CD14-positive monocyte (primary cell): ENCODE measurements at regions not wholly inside any gene's neighbourhood (a gene's known extent, or its start where the extent isn't known, plus 50 kb on each side); places are given as distances from the start of the nearest gene placed in this dataset.

Source experiments
- DNase-seq, 3 donors: peaks; one replicate each; pipeline ENCODE4 v3.0.0-alpha.2; 2011 to 2022
- H2AFZ ChIP-seq: 2 replicates; pipeline ENCODE4 v1.6.0; 2012; ENCODE audit warnings: mild to moderate bottlenecking, low read depth, low read length, inconsistent platforms; ENCODE audit not compliant: insufficient read depth, poor library complexity, severe bottlenecking
- H3K27ac ChIP-seq, 2 donors: 1 replicate in 1 of 2; 2 replicates in 1 of 2; pipeline ENCODE4 v1.5.1; 2012 to 2013; ENCODE audit warnings: low read length in 2 of 2, control low read depth in 1 of 2, inconsistent platforms in 1 of 2, low read depth in 1 of 2, mild to moderate bottlenecking in 1 of 2
- H3K27me3 ChIP-seq, 2 donors: one replicate each; pipeline versions ENCODE4 v1.6.0 to v1.6.1; 2011 to 2013; ENCODE audit warnings: low read length in 2 of 2; ENCODE audit not compliant: control insufficient read depth in 2 of 2, insufficient read depth in 2 of 2
- H3K36me3 ChIP-seq, 2 donors: replicated peaks in 1 of 2; 1 replicate in 1 of 2; 2 replicates in 1 of 2; pipeline versions ENCODE4 v1.5.1 to v1.6.1; 2012 to 2013; ENCODE audit warnings: low read length in 2 of 2, control low read depth in 1 of 2, inconsistent platforms in 1 of 2, mild to moderate bottlenecking in 1 of 2; ENCODE audit not compliant: insufficient read depth in 2 of 2, control insufficient read depth in 1 of 2
- H3K4me1 ChIP-seq, 2 donors: 1 replicate in 1 of 2; 2 replicates in 1 of 2; pipeline versions ENCODE4 v1.5.1 to v1.6.1; 2012 to 2013; ENCODE audit warnings: low read length in 2 of 2, control low read depth in 1 of 2, inconsistent platforms in 1 of 2, mild to moderate bottlenecking in 1 of 2, moderate library complexity in 1 of 2; ENCODE audit not compliant: insufficient read depth in 2 of 2, control insufficient read depth in 1 of 2
- H3K4me2 ChIP-seq: replicated peaks from 2 replicates; pipeline ENCODE3; 2012; ENCODE audit warnings: low read length, moderate library complexity, mild to moderate bottlenecking; ENCODE audit not compliant: poor library complexity, severe bottlenecking; ENCODE audit errors: extremely low read depth
- H3K4me3 ChIP-seq, 3 experiments: fragments of 200-600 bp in 1 of 3; sonication (generic) in 1 of 3; replicated peaks in 1 of 3; 1 replicate in 2 of 3; 2 replicates in 1 of 3; pipeline ENCODE4 v1.5.1; 2011 to 2013; ENCODE audit warnings: low read length in 3 of 3, mild to moderate bottlenecking in 3 of 3, control low read depth in 2 of 3, low read depth in 2 of 3, inconsistent platforms in 1 of 3, moderate library complexity in 1 of 3
- H3K79me2 ChIP-seq: 2 replicates; pipeline ENCODE4 v1.6.0; 2012; ENCODE audit warnings: mild to moderate bottlenecking, control low read depth, inconsistent platforms, low read length, moderate library complexity; ENCODE audit not compliant: insufficient read depth
- H3K9ac ChIP-seq: 2 replicates; pipeline ENCODE4 v1.6.0; 2017; ENCODE audit warnings: low read length, mild to moderate bottlenecking; ENCODE audit not compliant: insufficient read depth, poor library complexity, severe bottlenecking
- H3K9me3 ChIP-seq, 2 donors: replicated peaks in 1 of 2; 1 replicate in 1 of 2; 2 replicates in 1 of 2; pipeline versions ENCODE4 v1.5.1 to v1.6.1; 2012 to 2013; ENCODE audit warnings: low read length in 2 of 2, control low read depth in 1 of 2; ENCODE audit not compliant: control insufficient read depth in 1 of 2, insufficient read depth in 1 of 2
- H4K20me1 ChIP-seq: 2 replicates; pipeline ENCODE4 v1.6.0; 2012; ENCODE audit warnings: mild to moderate bottlenecking, low read length, control low read depth, moderate library complexity; ENCODE audit not compliant: insufficient read depth
- H3K27ac Mint-ChIP-seq, 7 donors: one replicate each; pipeline ENCODE4 v1.8.0; 2020; ENCODE audit warnings: mild to moderate bottlenecking in 7 of 7, mixed read lengths in 7 of 7, moderate library complexity in 6 of 7, inconsistent platforms in 2 of 7
- H3K27me3 Mint-ChIP-seq, 3 donors: one replicate each; pipeline ENCODE4 v1.8.0; 2021 to 2022; ENCODE audit warnings: low read depth in 3 of 3, mild to moderate bottlenecking in 3 of 3, mixed read lengths in 3 of 3, moderate library complexity in 3 of 3, inconsistent platforms in 1 of 3
- H3K36me3 Mint-ChIP-seq, 2 donors: one replicate each; pipeline ENCODE4 v1.8.0; 2020; ENCODE audit warnings: mixed read lengths in 2 of 2, inconsistent platforms in 1 of 2, mild to moderate bottlenecking in 1 of 2
- H3K4me1 Mint-ChIP-seq: one replicate; pipeline ENCODE4 v1.8.0; 2020; ENCODE audit warnings: mild to moderate bottlenecking, mixed read lengths
- H3K4me3 Mint-ChIP-seq, 2 donors: one replicate each; pipeline ENCODE4 v1.8.0; 2020; ENCODE audit warnings: mild to moderate bottlenecking in 2 of 2, mixed read lengths in 2 of 2, moderate library complexity in 1 of 2
- H3K9me3 Mint-ChIP-seq, 7 donors: one replicate each; pipeline ENCODE4 v1.8.0; 2020 to 2022; ENCODE audit warnings: mixed read lengths in 7 of 7, mild to moderate bottlenecking in 6 of 7, moderate library complexity in 6 of 7, inconsistent platforms in 2 of 7
- WGBS: methylation state at CpG from one replicate; pipeline ENCODE4 v1.1.5; 2013; ENCODE audit warnings: missing lambda C conversion rate; ENCODE audit not compliant: insufficient coverage; 5-methylcytosine and 5-hydroxymethylcytosine counted together
- intact Hi-C, 2 donors: fragments of 100-400 bp; cut with micrococcal nuclease; formaldehyde crosslinking; loops; one replicate each; pipeline versions ENCODE4 v1.15.0 to v1.15.1; 2023
- TF ChIP-seq, protein P1 (sequence below): fragments of 200-600 bp; IDR thresholded peaks from one replicate; pipeline ENCODE4 v1.8.0; 2022; ENCODE audit warnings: antibody characterized with exemption, mild to moderate bottlenecking

DNA sequence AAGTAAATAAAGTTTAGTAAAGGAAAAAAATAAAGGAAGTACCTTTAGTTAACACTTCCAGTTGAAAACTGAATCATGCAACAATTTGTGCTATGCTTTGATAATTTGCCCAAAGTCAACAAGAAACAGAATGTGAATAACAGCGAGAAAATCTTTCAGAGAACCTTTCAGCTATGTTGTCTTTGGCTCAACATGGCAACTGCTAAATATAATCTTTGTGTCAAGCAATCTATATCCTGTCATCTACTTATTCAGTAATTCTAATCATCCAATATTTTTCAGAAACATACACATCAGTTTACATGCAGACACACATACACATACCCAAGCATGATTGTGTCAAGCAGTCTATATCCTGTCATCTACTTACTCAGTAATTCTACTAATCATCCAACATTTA, 136.0 kb upstream of the PABPC4L start:
- Mint-ChIP-seq H3K4me3 (no peak overlapping the region), H3K27ac (no peak overlapping the region), H3K4me1 (no peaks in the 10 kb centered on the region), H3K27me3 (no peaks in the 10 kb centered on the region), H3K36me3 (no peaks in the 10 kb centered on the region), H3K9me3 (peaks cover 0 to 4% (median 0%) of the 10 kb centered on the region in 7 donors)
- no peak overlapping the region for H2AFZ ChIP-seq
- H3K27me3 ChIP-seq: no peaks in the 10 kb centered on the region
- no peak for DNase-seq
- peaks cover 0 to 3% of the 10 kb centered on the region in 2 donors for H3K9me3 ChIP-seq
- H3K4me1 ChIP-seq: no peaks in the 10 kb centered on the region
- H3K4me3 ChIP-seq: no peak overlapping the region
- no peak overlapping the region for H3K4me2 ChIP-seq
- no peak overlapping the region for H3K27ac ChIP-seq
- no CpG with 5 or more reads among the region's 1 CpG for WGBS
- H4K20me1 ChIP-seq: no peaks in the 10 kb centered on the region
- no peaks in the 10 kb centered on the region for H3K79me2 ChIP-seq
- intact Hi-C loops: no loop called here
- no peaks in the 10 kb centered on the region for H3K36me3 ChIP-seq
- no peak overlapping the region for H3K9ac ChIP-seq
- TF ChIP-seq, protein P1, sequence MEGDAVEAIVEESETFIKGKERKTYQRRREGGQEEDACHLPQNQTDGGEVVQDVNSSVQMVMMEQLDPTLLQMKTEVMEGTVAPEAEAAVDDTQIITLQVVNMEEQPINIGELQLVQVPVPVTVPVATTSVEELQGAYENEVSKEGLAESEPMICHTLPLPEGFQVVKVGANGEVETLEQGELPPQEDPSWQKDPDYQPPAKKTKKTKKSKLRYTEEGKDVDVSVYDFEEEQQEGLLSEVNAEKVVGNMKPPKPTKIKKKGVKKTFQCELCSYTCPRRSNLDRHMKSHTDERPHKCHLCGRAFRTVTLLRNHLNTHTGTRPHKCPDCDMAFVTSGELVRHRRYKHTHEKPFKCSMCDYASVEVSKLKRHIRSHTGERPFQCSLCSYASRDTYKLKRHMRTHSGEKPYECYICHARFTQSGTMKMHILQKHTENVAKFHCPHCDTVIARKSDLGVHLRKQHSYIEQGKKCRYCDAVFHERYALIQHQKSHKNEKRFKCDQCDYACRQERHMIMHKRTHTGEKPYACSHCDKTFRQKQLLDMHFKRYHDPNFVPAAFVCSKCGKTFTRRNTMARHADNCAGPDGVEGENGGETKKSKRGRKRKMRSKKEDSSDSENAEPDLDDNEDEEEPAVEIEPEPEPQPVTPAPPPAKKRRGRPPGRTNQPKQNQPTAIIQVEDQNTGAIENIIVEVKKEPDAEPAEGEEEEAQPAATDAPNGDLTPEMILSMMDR: no peak

DNA sequence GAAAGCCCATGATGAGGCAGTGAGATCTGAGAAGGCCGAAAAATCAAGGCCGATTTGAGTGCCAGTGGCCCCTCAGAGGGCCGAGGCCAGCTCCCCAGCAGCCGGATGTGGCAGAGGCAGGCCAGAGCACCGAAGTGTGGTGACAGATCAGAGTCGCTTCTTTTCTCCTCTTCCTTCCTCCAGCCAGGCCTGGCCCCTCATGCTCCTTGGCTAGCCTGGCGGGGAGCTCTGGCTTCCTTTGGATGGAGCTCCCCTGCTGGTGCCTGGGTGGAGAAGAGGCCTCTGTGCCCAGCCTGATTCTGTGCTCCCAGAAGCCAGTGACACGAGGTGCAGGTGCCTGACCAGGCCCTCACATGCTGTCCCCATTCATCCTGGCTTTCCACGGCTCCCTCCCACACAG, 127.2 kb upstream of the PABPC4L start:
- Histone ChIP-seq H3K4me1 (no peaks in the 10 kb centered on the region), H3K9ac (no peak overlapping the region), H3K9me3 (peaks cover 6 to 15% of the 10 kb centered on the region in 2 donors), H3K27me3 (no peaks in the 10 kb centered on the region), H3K4me3 (no peak overlapping the region), H3K4me2 (no peak overlapping the region), H3K27ac (no peak overlapping the region), H2AFZ (no peak overlapping the region), H3K79me2 (no peaks in the 10 kb centered on the region), H4K20me1 (no peaks in the 10 kb centered on the region), H3K36me3 (no peaks in the 10 kb centered on the region)
- Mint-ChIP-seq H3K27me3 (peaks cover 0 to 2% (median 2%) of the 10 kb centered on the region in 3 donors), H3K36me3 (no peaks in the 10 kb centered on the region), H3K27ac (no peak overlapping the region), H3K4me3 (no peak overlapping the region), H3K4me1 (no peaks in the 10 kb centered on the region), H3K9me3 (peaks cover 0 to 9% (median 5%) of the 10 kb centered on the region in 7 donors)
- WGBS: 84% methylated on average over 6 of the region's 9 CpGs
- intact Hi-C loops: no loop called here
- no peak for DNase-seq
- TF ChIP-seq, protein P1: no peak
